ENCODE measurements at regions not wholly inside any gene's neighbourhood (a gene's known extent, or its start where the extent isn't known, plus 50 kb on each side); places are given as distances from the start of the nearest gene placed in this dataset.

DNA sequence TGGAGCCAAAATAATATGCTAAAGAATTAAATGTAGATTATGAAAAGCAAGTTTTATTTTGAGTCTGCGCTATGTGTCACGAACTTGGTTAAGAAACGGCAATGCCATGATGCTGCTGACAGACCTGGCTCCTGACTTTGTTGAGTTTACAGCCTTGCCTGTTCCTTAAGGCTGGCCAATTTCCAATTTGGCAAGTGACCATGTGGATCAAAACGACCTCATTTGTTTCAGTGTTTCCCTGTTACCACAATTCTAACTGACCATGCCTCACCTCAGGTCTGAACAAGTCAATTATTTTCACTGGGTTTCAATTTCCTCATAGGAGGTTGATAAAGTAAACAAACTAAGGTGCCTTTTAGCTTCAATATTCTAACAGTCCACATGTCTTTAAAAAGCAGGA is 461.4 kb downstream of the ZNF608 start:
- no peaks in the 10 kb centered on the region for H3K4me1 ChIP-seq (ENCODE audit: low read depth, poor library complexity, severe bottlenecking)
- H3K4me2 ChIP-seq = no peak overlapping the region
- H3K79me2 ChIP-seq (ENCODE audit: insufficient read depth, low read depth) = no peaks in the 10 kb centered on the region

GRCh38 chr5:124283031-124283430 is 463.4 kb downstream of the ZNF608 start:
- no peak overlapping the region for H3K4me3 ChIP-seq (IDR thresholded peaks at IDR 0.05; ENCODE audit: insufficient read depth, low read depth, low read length)
- no peaks in the 10 kb centered on the region for H3K27me3 ChIP-seq (ENCODE audit: insufficient read depth, low read depth)
- no peak overlapping the region for H3K4me2 ChIP-seq
- H3K36me3 ChIP-seq (ENCODE audit: insufficient read depth) = no peaks in the 10 kb centered on the region
- H3K27ac ChIP-seq = no peak overlapping the region
- H3K79me2 ChIP-seq (ENCODE audit: insufficient read depth, low read depth) = no peaks in the 10 kb centered on the region
- H3K9ac ChIP-seq = no peak overlapping the region
- no peak for TF ChIP-seq CTCF (conservative IDR thresholded peaks at IDR 0.05; ENCODE audit: low read depth, low read length)
- H3K4me1 ChIP-seq (ENCODE audit: low read depth, poor library complexity, severe bottlenecking) = no peaks in the 10 kb centered on the region
- H4K20me1 ChIP-seq (ENCODE audit: insufficient read depth) = no peaks in the 10 kb centered on the region
- no peak overlapping the region for H2AFZ ChIP-seq (ENCODE audit: low read depth)

More for the DNA sequence above, 461.4 kb downstream of the ZNF608 start:
- H3K4me3 ChIP-seq (IDR thresholded peaks at IDR 0.05; ENCODE audit: insufficient read depth, low read depth, low read length) = no peak overlapping the region
- no peak for TF ChIP-seq CTCF (conservative IDR thresholded peaks at IDR 0.05; ENCODE audit: low read depth, low read length)
- H3K27ac ChIP-seq = no peak overlapping the region
- H3K36me3 ChIP-seq (ENCODE audit: insufficient read depth) = no peaks in the 10 kb centered on the region
- H3K9ac ChIP-seq = no peak overlapping the region
- no peaks in the 10 kb centered on the region for H4K20me1 ChIP-seq (ENCODE audit: insufficient read depth)
- no peak overlapping the region for H2AFZ ChIP-seq (ENCODE audit: low read depth)
- no peaks in the 10 kb centered on the region for H3K27me3 ChIP-seq (ENCODE audit: insufficient read depth, low read depth)

DNA sequence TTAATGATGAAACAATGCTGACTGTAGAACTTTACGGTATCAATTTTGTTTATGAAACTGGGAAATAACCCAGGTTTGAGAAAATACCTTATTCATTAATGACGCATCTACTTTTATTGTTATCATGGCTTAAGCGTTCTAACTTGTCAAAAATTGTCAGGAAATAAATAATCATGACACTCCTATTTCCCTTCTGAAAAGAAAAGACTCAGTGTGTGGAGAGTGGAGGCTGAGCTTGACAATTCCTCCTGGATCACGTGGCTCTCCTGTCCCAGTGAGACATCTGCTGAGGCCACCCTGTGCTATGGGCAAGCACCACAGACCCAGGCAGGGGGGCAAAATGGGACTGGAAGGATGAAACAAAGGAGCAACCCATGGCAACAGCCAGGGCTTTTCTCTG is 466.4 kb downstream of the ZNF608 start:
- H4K20me1 ChIP-seq (ENCODE audit: insufficient read depth) = no peaks in the 10 kb centered on the region
- no peak overlapping the region for H2AFZ ChIP-seq (ENCODE audit: low read depth)
- no peak for TF ChIP-seq CTCF (conservative IDR thresholded peaks at IDR 0.05; ENCODE audit: low read depth, low read length)
- no peak overlapping the region for H3K4me3 ChIP-seq (IDR thresholded peaks at IDR 0.05; ENCODE audit: insufficient read depth, low read depth, low read length)
- H3K4me2 ChIP-seq = no peak overlapping the region
- H3K9ac ChIP-seq = no peak overlapping the region
- no peak overlapping the region for H3K27ac ChIP-seq
- H3K4me1 ChIP-seq (ENCODE audit: low read depth, poor library complexity, severe bottlenecking) = no peaks in the 10 kb centered on the region
- H3K27me3 ChIP-seq (ENCODE audit: insufficient read depth, low read depth) = no peaks in the 10 kb centered on the region
- H3K79me2 ChIP-seq (ENCODE audit: insufficient read depth, low read depth) = no peaks in the 10 kb centered on the region
- H3K36me3 ChIP-seq (ENCODE audit: insufficient read depth) = no peaks in the 10 kb centered on the region

GRCh38 chr5:124279146-124279876 is 467.1 kb downstream of the ZNF608 start:
- Histone ChIP-seq H3K27me3 (ENCODE audit: insufficient read depth, low read depth) (no peaks in the 10 kb centered on the region), H3K4me3 (IDR thresholded peaks at IDR 0.05; ENCODE audit: insufficient read depth, low read depth, low read length) (no peak overlapping the region), H3K4me2 (no peak overlapping the region), H3K27ac (no peak overlapping the region), H4K20me1 (ENCODE audit: insufficient read depth) (no peaks in the 10 kb centered on the region), H3K36me3 (ENCODE audit: insufficient read depth) (no peaks in the 10 kb centered on the region), H3K9ac (no peak overlapping the region), H3K79me2 (ENCODE audit: insufficient read depth, low read depth) (no peaks in the 10 kb centered on the region), H2AFZ (ENCODE audit: low read depth) (no peak overlapping the region), H3K4me1 (ENCODE audit: low read depth, poor library complexity, severe bottlenecking) (no peaks in the 10 kb centered on the region)
- TF ChIP-seq CTCF (conservative IDR thresholded peaks at IDR 0.05; ENCODE audit: low read depth, low read length) = no peak
